Endothelial cell of umbilical vein (primary cell): ENCODE measurements at regions not wholly inside any gene's neighbourhood (a gene's known extent, or its start where the extent isn't known, plus 50 kb on each side); places are given as distances from the start of the nearest gene placed in this dataset.

Source experiments
- CTCF ChIP-seq, 2 donors: IDR thresholded peaks; 1 replicate in 1 of 2; 2 replicates in 1 of 2; pipeline ENCODE4 v1.5.1; 2011; ENCODE audit warnings: low read length in 2 of 2, mild to moderate bottlenecking in 2 of 2, moderate library complexity in 2 of 2, control low read depth in 1 of 2, inconsistent platforms in 1 of 2, low read depth in 1 of 2; ENCODE audit not compliant: insufficient read depth in 1 of 2; ENCODE audit errors: extremely low read depth in 1 of 2
- EZH2 ChIP-seq: IDR thresholded peaks from 2 replicates; pipeline ENCODE4 v1.6.1; 2012; ENCODE audit warnings: borderline replicate concordance, low read depth, mild to moderate bottlenecking, moderate library complexity, low read length, inconsistent platforms; ENCODE audit not compliant: severe bottlenecking
- FOS ChIP-seq: IDR thresholded peaks from 2 replicates; pipeline ENCODE4 v1.6.1; 2011; ENCODE audit warnings: mild to moderate bottlenecking, low read length, moderate library complexity, borderline replicate concordance; ENCODE audit not compliant: insufficient read depth
- GATA2 ChIP-seq: IDR thresholded peaks from 2 replicates; pipeline ENCODE4 v1.7.0; 2011; ENCODE audit warnings: low read depth, mild to moderate bottlenecking, moderate library complexity, mixed read lengths, low read length; ENCODE audit not compliant: insufficient read length, insufficient read depth
- JUN ChIP-seq: IDR thresholded peaks from 2 replicates; pipeline ENCODE4 v1.6.1; 2011; ENCODE audit warnings: borderline replicate concordance, low read depth; ENCODE audit not compliant: insufficient read length, insufficient read depth
- MAX ChIP-seq: IDR thresholded peaks from 2 replicates; pipeline ENCODE4 v1.6.1; 2011; ENCODE audit not compliant: insufficient read depth, insufficient read length
- MYC ChIP-seq: IDR thresholded peaks from one replicate; pipeline ENCODE4 v1.6.1; 2011; ENCODE audit warnings: mild to moderate bottlenecking, low read depth, low read length
- POLR2A ChIP-seq: IDR thresholded peaks from 2 replicates; pipeline ENCODE4 v1.6.1; 2012; ENCODE audit warnings: low read depth, mild to moderate bottlenecking, control low read depth, low read length
- POLR2AphosphoS5 ChIP-seq: IDR thresholded peaks from 2 replicates; pipeline ENCODE4 v1.6.1; 2012; ENCODE audit warnings: low read depth, mild to moderate bottlenecking, control low read depth, low read length, moderate library complexity; ENCODE audit not compliant: insufficient read depth

GRCh38 chr5:120994112-120994511 is 530.0 kb downstream of the PRR16 start:
- no peak for TF ChIP-seq POLR2A
- TF ChIP-seq CTCF (IDR thresholded peaks at IDR 0.05; ENCODE audit: extremely low read depth in 1 of 2, insufficient read depth in 1 of 2, low read depth in 1 of 2, low read length in 2 of 2) = no peak
- TF ChIP-seq POLR2AphosphoS5 = no peak
- no peak for TF ChIP-seq MYC
- TF ChIP-seq JUN = no peak
- no peak for TF ChIP-seq EZH2
- no peak for TF ChIP-seq FOS
- no peak for TF ChIP-seq MAX
- TF ChIP-seq GATA2 = no peak
